Posterior vena cava (tissue), 2 donors: ENCODE measurements at regions not wholly inside any gene's neighbourhood (a gene's known extent, or its start where the extent isn't known, plus 50 kb on each side); places are given as distances from the start of the nearest gene placed in this dataset.
"Not testable (repeated sequence)": the region's sequence is repeated elsewhere in the genome, so short reads cannot be mapped to it uniquely, and the experiment has no call there.

ENCODE experiments used
- DNase-seq: peaks from one replicate; pipeline ENCODE4 v3.0.0-alpha.2; 2020; ENCODE audit warnings: low spot score
- intact Hi-C, 2 donors: fragments of 100-400 bp; cut with DNase I; formaldehyde crosslinking; loops; one replicate each; pipeline versions ENCODE4 v1.14.1 to v1.14.2; 2022 to 2023
- donor health status: DM: yes; HTN: yes; CAD: no.
- donor health status: DM: yes; HTN: yes; CAD: no.

GRCh38 chr6:137933696-137934095, 66.6 kb downstream of the TNFAIP3 start:
- DNase-seq = peak; percentile 80
- intact Hi-C loops = loop anchor here in 1 of 2 donors (10.0 kb wide), 1 partner anchor 59 kb away; no protein-coding TSS in a partner anchor

GRCh38 chr6:137936798-137937197, 69.7 kb downstream of the TNFAIP3 start:
- no peak for DNase-seq
- intact Hi-C loops = loop anchor here in 1 of 2 donors (10.0 kb wide), 1 partner anchor 62 kb away; no protein-coding TSS in a partner anchor

GRCh38 chr6:137937834-137938233, 70.8 kb downstream of the TNFAIP3 start:
- DNase-seq = no peak
- intact Hi-C loops = loop anchor here in 1 of 2 donors (10.0 kb wide), 1 partner anchor 63 kb away; no protein-coding TSS in a partner anchor

- no peak for DNase-seq
- intact Hi-C loops = loop anchor here in 1 of 2 donors (10.0 kb wide), 1 partner anchor 64 kb away; no protein-coding TSS in a partner anchor
Observed at GRCh38 chr6:137938770-137939379, 71.8 kb downstream of the TNFAIP3 start.

GRCh38 chr6:137941995-137942394, 74.9 kb downstream of the TNFAIP3 start:
- intact Hi-C loops = no loop called here
- DNase-seq = no peak

- DNase-seq = no peak
- intact Hi-C loops = no loop called here
Observed at GRCh38 chr6:137942736-137943135, 75.7 kb downstream of the TNFAIP3 start.

GRCh38 chr6:137944381-137944780, 77.3 kb downstream of the TNFAIP3 start:
- DNase-seq, intact Hi-C loops: not testable (repeated sequence)

GRCh38 chr6:137944793-137945498, 77.9 kb downstream of the TNFAIP3 start:
- intact Hi-C loops = loop anchor here in 1 of 2 donors (5.0 kb wide), 1 partner anchor 238 kb away; no protein-coding TSS in a partner anchor
- DNase-seq = no peak

GRCh38 chr6:137949686-137950390, 82.8 kb downstream of the TNFAIP3 start:
- no peak for DNase-seq
- intact Hi-C loops = loop anchor here in 1 of 2 donors (5.0 kb wide), 1 partner anchor 243 kb away; no protein-coding TSS in a partner anchor

GRCh38 chr6:137950581-137950980, 83.5 kb downstream of the TNFAIP3 start:
- intact Hi-C loops = no loop called here

GRCh38 chr6:137951064-137951597, 84.1 kb downstream of the TNFAIP3 start:
- no peak for DNase-seq
- intact Hi-C loops = no loop called here

More at GRCh38 chr6:137950581-137950980, 83.5 kb downstream of the TNFAIP3 start:
- DNase-seq = no peak

- intact Hi-C loops = no loop called here
- DNase-seq = no peak
Observed at GRCh38 chr6:137952247-137952646, 85.2 kb downstream of the TNFAIP3 start.

GRCh38 chr6:137953761-137954160, 86.7 kb downstream of the TNFAIP3 start:
- no peak for DNase-seq
- intact Hi-C loops = no loop called here

GRCh38 chr6:137954253-137954652, 87.2 kb downstream of the TNFAIP3 start:
- no peak for DNase-seq
- intact Hi-C loops = no loop called here

GRCh38 chr6:137956098-137956488, 89.0 kb downstream of the TNFAIP3 start:
- intact Hi-C loops = no loop called here
- DNase-seq = no peak

- intact Hi-C loops = no loop called here
- no peak for DNase-seq
Observed at GRCh38 chr6:137957471-137957870, 90.4 kb downstream of the TNFAIP3 start.

GRCh38 chr6:137958811-137959565, 91.9 kb downstream of the TNFAIP3 start:
- intact Hi-C loops = no loop called here
- DNase-seq = no peak

- intact Hi-C loops = no loop called here
- DNase-seq = no peak
Observed at GRCh38 chr6:137962725-137963124, 95.7 kb downstream of the TNFAIP3 start.

GRCh38 chr6:137964876-137965275, 97.8 kb downstream of the TNFAIP3 start:
- intact Hi-C loops = no loop called here
- DNase-seq = no peak
